HL-60 (cell line): ENCODE measurements at regions not wholly inside any gene's neighbourhood (a gene's known extent, or its start where the extent isn't known, plus 50 kb on each side); places are given as distances from the start of the nearest gene placed in this dataset.

ENCODE experiments used
- DNase-seq, 2 experiments: peaks; one replicate each; pipeline ENCODE4 v3.0.0-alpha.2; 2010 to 2020; ENCODE audit warnings: low read depth in 1 of 2, low spot score in 1 of 2
- H3K27ac ChIP-seq: fragments of 250-450 bp; sonication (Bioruptor Pico); replicated peaks from 2 replicates; pipeline ENCODE4 v1.5.1; 2020; ENCODE audit warnings: mild to moderate bottlenecking, moderate library complexity
- H3K27me3 ChIP-seq: fragments of 250-450 bp; sonication (Bioruptor Pico); 2 replicates; pipeline ENCODE4 v1.5.1; 2021; ENCODE audit warnings: mild to moderate bottlenecking, moderate library complexity; ENCODE audit not compliant: insufficient read depth, poor library complexity, severe bottlenecking
- H3K4me3 ChIP-seq: replicated peaks from 2 replicates; pipeline ENCODE4 v1.5.1; 2011; ENCODE audit warnings: mild to moderate bottlenecking, control low read depth, low read length; ENCODE audit not compliant: insufficient read depth
- GABPA ChIP-seq: IDR thresholded peaks from 2 replicates; pipeline ENCODE4 v1.6.1; 2012; ENCODE audit warnings: low read depth
- POLR2AphosphoS5 ChIP-seq: IDR thresholded peaks from 2 replicates; pipeline ENCODE4 v1.6.1; 2012; ENCODE audit warnings: low read depth
- SPI1 ChIP-seq: IDR thresholded peaks from 2 replicates; pipeline ENCODE4 v1.6.1; 2012; ENCODE audit warnings: low read depth, mild to moderate bottlenecking, borderline replicate concordance
- TF ChIP-seq, protein P1 (sequence below): IDR thresholded peaks from 2 replicates; pipeline ENCODE4 v1.6.1; 2012; ENCODE audit warnings: low read depth; ENCODE audit not compliant: insufficient replicate concordance
- TF ChIP-seq, protein P2 (sequence below): IDR thresholded peaks from one replicate; pipeline ENCODE4 v1.5.1; 2011; ENCODE audit warnings: low read length, control low read depth, inconsistent platforms; ENCODE audit not compliant: insufficient read depth

DNA sequence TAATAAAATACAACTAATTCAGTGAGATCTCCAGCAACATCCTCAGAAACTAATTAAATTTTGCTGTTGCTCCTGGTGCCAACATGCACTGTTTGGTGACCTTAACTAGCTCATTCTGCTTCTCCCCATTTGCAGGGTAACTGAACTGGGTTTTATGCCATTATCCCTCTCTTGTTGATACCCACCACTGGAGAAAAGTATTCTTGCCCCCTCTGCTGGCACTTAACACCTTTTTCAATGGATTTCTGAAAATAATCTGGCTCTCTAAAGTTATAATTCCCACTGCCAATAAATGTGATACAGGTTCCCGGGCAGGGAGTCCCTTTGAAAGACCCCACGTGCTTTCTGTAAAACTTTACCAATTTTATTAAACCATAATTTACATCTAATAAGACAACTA, 394.3 kb downstream of the OSTF1 start:
- no peak overlapping the region for H3K4me3 ChIP-seq
- no peaks in the 10 kb centered on the region for H3K27me3 ChIP-seq
- no peak for TF ChIP-seq SPI1
- TF ChIP-seq, protein P1, sequence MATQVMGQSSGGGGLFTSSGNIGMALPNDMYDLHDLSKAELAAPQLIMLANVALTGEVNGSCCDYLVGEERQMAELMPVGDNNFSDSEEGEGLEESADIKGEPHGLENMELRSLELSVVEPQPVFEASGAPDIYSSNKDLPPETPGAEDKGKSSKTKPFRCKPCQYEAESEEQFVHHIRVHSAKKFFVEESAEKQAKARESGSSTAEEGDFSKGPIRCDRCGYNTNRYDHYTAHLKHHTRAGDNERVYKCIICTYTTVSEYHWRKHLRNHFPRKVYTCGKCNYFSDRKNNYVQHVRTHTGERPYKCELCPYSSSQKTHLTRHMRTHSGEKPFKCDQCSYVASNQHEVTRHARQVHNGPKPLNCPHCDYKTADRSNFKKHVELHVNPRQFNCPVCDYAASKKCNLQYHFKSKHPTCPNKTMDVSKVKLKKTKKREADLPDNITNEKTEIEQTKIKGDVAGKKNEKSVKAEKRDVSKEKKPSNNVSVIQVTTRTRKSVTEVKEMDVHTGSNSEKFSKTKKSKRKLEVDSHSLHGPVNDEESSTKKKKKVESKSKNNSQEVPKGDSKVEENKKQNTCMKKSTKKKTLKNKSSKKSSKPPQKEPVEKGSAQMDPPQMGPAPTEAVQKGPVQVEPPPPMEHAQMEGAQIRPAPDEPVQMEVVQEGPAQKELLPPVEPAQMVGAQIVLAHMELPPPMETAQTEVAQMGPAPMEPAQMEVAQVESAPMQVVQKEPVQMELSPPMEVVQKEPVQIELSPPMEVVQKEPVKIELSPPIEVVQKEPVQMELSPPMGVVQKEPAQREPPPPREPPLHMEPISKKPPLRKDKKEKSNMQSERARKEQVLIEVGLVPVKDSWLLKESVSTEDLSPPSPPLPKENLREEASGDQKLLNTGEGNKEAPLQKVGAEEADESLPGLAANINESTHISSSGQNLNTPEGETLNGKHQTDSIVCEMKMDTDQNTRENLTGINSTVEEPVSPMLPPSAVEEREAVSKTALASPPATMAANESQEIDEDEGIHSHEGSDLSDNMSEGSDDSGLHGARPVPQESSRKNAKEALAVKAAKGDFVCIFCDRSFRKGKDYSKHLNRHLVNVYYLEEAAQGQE: no peak
- no peak for TF ChIP-seq GABPA
- TF ChIP-seq, protein P2, sequence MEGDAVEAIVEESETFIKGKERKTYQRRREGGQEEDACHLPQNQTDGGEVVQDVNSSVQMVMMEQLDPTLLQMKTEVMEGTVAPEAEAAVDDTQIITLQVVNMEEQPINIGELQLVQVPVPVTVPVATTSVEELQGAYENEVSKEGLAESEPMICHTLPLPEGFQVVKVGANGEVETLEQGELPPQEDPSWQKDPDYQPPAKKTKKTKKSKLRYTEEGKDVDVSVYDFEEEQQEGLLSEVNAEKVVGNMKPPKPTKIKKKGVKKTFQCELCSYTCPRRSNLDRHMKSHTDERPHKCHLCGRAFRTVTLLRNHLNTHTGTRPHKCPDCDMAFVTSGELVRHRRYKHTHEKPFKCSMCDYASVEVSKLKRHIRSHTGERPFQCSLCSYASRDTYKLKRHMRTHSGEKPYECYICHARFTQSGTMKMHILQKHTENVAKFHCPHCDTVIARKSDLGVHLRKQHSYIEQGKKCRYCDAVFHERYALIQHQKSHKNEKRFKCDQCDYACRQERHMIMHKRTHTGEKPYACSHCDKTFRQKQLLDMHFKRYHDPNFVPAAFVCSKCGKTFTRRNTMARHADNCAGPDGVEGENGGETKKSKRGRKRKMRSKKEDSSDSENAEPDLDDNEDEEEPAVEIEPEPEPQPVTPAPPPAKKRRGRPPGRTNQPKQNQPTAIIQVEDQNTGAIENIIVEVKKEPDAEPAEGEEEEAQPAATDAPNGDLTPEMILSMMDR: no peak
- TF ChIP-seq POLR2AphosphoS5: no peak
- no peak overlapping the region for H3K27ac ChIP-seq
- DNase-seq: no peak

DNA sequence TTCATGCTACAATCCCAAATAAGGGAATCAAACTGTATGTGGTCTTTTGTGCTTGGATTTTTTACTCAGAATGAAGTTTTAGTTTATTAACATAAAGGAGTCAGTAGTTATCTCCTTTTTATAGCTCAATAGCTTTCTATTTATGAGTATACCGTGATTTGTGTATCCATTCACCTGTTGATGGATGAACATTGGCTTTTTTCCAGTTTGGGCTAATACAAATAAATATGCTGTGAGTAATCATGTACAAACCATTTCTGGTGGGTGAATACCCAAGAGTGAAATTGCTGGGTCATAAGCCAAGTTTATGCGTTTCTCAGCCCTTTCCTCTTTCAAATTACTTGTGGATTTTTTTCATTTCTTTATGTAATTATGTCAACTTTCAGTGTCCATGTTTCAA, 395.3 kb downstream of the OSTF1 start:
- Histone ChIP-seq H3K4me3 (no peak overlapping the region), H3K27me3 (no peaks in the 10 kb centered on the region), H3K27ac (no peak overlapping the region)
- TF ChIP-seq GABPA (no peak), SPI1 (no peak), POLR2AphosphoS5 (no peak)
- TF ChIP-seq, protein P1: no peak
- TF ChIP-seq, protein P2: no peak
- no peak for DNase-seq

DNA sequence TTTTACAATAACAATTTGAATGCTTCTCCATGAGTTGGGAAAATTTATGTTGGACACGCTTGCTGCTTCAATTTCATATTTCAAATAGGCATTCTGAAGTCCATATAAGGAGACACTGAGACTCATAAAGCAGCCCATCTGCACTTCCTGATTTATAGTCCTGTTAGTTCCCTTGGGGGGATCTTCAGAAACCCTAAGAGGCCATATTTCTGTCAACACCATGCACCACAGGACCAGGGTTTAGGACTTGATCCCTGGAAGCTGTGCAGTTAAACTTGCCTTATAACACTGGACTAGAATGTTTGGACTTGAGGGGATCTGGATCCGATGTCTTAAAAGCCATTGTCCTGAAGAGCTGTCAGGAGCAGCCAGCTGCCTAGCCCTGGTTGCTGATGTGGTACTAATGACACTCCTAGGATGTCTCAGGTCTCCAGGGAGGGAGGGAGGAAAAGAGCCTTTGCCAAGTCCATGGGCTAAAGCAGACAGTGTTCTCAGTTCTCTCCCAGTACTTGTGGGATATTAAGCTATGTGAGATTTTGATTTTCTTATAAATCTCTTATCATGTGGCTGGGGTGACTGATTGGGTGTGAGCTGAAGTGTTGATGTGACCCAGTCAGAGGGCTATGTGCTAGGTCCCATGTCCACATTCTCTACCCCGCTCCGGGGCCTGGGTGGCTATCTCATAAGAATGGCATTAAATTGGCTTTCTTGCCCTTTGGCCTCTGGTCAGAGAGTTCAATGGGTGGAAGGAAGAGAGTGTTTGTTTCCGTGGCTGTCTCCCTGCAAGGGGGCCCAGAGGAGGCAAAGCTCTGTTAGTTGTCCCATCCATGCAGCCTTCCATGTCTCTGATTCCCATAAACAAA, 399.8 kb downstream of the OSTF1 start:
- DNase-seq: no peak
- H3K27ac ChIP-seq: no peak overlapping the region
- no peaks in the 10 kb centered on the region for H3K27me3 ChIP-seq
- TF ChIP-seq, protein P1: no peak
- no peak for TF ChIP-seq GABPA
- TF ChIP-seq, protein P2: no peak
- TF ChIP-seq POLR2AphosphoS5: no peak
- peak; percentile 52; the same call in 1 of the 2 replicates for TF ChIP-seq SPI1
- H3K4me3 ChIP-seq: no peak overlapping the region
